Activated T-helper 2 cell treated with anti-CD3 and anti-CD28 coated beads, Interferon-gamma antibody, Interleukin-2, Interleukin-4, amounts not matched to agents 10 μg/mL and 5 μg/mL and 100 μg/mL, durations not matched to agents 14 hours and 24 hours and 36 hours (primary cell): ENCODE measurements at regions not wholly inside any gene's neighbourhood (a gene's known extent, or its start where the extent isn't known, plus 50 kb on each side); places are given as distances from the start of the nearest gene placed in this dataset.

Experiments
- DNase-seq: peaks from one replicate; pipeline ENCODE4 v3.0.0; 2021; ENCODE audit warnings: low spot score
- H3K27ac Mint-ChIP-seq: one replicate; pipeline ENCODE4 v1.8.0; 2021; ENCODE audit warnings: mixed read lengths
- H3K27me3 Mint-ChIP-seq: one replicate; pipeline ENCODE4 v1.8.0; 2021; ENCODE audit warnings: low read depth, mixed read lengths
- H3K36me3 Mint-ChIP-seq: one replicate; pipeline ENCODE4 v1.8.0; 2021; ENCODE audit warnings: low read depth, mixed read lengths
- H3K4me1 Mint-ChIP-seq: one replicate; pipeline ENCODE4 v1.8.0; 2021; ENCODE audit warnings: low read depth, mixed read lengths
- H3K4me3 Mint-ChIP-seq: one replicate; pipeline ENCODE4 v1.8.0; 2021; ENCODE audit warnings: low read depth, mild to moderate bottlenecking, moderate library complexity, mixed read lengths
- H3K9me3 Mint-ChIP-seq: one replicate; pipeline ENCODE4 v1.8.0; 2021; ENCODE audit warnings: mixed read lengths
- intact Hi-C: fragments of 100-400 bp; cut with micrococcal nuclease; formaldehyde crosslinking; loops from one replicate; pipeline ENCODE4 v1.15.1; 2023

GRCh38 chr20:17172836-17173516, 53.9 kb upstream of the PCSK2 start:
- no peaks in the 10 kb centered on the region for H3K27me3 Mint-ChIP-seq
- DNase-seq, result no peak
- no peak overlapping the region for H3K4me3 Mint-ChIP-seq
- no peaks in the 10 kb centered on the region for H3K4me1 Mint-ChIP-seq
- H3K36me3 Mint-ChIP-seq, result no peaks in the 10 kb centered on the region
- intact Hi-C loops, result no loop called here
- no peak overlapping the region for H3K27ac Mint-ChIP-seq
- no peaks in the 10 kb centered on the region for H3K9me3 Mint-ChIP-seq
